GM10266 (cell line): ENCODE measurements at regions not wholly inside any gene's neighbourhood (a gene's known extent, or its start where the extent isn't known, plus 50 kb on each side); places are given as distances from the start of the nearest gene placed in this dataset.

ENCODE experiments used
- DNase-seq: peaks from one replicate; pipeline ENCODE4 v3.0.0; 2012; ENCODE audit errors: extremely low spot score
- TF ChIP-seq, protein P1 (sequence below): IDR thresholded peaks from 2 replicates; pipeline ENCODE4 v1.5.1; 2012; ENCODE audit warnings: mild to moderate bottlenecking, low read depth; ENCODE audit not compliant: control insufficient read depth, insufficient read depth; ENCODE audit errors: missing control alignments

DNA sequence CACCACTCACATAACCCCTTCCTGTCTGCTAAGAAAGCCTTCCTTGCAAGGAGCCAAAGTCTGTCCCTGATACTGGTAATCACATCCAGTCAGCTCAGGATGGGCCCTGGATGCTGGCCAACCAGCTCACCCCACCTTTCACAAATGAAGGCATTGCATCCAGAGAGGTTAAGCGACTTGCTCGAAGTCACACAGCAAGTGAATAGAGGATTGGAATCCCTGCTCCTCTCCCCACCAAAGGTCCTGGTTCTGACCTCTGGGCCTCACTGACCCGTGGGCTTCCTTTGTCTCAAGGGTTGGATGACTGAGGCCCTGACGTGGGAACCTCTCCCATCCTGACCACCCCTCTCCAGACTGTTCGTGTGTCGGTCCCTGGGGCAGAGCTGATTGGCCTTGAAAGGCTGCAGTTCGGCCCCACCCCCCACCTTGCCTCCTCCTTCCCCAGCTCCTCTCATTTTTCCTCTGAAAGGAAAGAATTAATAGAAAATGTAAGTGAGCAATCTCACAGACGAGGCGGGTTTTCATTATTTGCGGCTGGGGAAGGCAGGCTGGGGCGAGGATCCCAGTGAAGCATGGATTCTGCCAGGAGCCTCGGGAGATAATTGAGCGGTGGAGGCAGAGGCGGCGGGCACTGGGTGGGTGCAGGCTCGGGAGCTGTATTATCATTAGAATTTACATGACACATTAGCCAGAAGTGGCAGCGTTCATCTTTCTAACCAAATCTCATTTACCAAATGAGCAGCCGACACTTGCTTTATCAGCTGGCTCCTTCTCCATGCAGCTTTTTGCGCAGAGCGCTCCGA, 101.5 kb upstream of the CSF3R start:
- TF ChIP-seq, protein P1, sequence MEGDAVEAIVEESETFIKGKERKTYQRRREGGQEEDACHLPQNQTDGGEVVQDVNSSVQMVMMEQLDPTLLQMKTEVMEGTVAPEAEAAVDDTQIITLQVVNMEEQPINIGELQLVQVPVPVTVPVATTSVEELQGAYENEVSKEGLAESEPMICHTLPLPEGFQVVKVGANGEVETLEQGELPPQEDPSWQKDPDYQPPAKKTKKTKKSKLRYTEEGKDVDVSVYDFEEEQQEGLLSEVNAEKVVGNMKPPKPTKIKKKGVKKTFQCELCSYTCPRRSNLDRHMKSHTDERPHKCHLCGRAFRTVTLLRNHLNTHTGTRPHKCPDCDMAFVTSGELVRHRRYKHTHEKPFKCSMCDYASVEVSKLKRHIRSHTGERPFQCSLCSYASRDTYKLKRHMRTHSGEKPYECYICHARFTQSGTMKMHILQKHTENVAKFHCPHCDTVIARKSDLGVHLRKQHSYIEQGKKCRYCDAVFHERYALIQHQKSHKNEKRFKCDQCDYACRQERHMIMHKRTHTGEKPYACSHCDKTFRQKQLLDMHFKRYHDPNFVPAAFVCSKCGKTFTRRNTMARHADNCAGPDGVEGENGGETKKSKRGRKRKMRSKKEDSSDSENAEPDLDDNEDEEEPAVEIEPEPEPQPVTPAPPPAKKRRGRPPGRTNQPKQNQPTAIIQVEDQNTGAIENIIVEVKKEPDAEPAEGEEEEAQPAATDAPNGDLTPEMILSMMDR = no peak
- DNase-seq = no peak

DNA sequence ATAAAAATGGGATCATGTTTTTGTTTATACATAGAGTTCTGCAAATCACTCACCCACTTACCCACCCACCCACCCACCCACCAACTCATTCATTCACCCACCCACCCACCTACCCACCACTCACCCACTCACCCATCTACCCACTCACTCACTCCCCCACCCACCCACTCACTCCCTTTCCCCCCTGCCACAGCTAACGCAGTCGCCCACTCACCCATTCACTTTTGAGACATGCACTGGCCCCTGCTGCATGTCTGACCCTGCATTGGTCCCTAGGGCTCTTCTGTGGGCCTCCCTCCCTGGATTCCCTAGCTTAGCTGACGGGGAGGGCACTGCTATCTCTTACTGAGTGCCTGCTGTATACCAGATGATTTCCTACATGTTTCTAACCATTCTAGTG, 100.4 kb upstream of the CSF3R start:
- TF ChIP-seq, protein P1 = no peak

DNA sequence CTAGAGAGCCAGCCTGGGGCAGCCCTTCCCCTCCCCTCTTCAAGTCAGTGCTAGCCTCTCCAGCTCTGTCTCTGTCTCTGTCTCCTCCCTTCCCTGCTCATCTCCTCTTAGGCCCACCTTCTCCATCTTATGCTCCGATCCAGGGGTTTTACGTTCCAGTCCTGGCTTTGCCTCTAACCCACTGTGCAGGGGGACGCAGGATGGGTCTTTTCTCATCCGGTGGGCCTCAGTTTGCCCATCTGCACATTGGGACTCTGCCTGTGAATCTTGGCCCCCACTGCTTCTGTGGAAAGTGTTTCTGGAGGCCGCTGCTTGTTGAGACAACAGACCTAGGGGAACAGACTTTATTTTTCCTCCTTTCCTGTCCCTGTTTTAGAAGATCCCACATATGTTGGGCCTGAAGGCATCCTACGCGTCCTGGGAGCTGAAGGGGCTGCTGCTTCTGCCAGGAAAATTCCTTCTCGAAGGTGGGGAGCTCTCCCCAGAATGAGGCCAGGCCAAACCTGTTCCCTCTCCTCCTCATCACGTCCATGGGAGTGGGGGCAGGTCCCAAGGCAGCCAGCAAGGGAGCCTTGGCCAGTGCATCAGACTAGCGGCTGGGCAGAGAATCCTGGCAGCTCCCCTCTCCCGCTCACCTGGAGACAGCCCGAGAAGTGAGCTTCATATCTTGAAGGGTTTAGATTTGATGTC, 99.5 kb upstream of the CSF3R start:
- TF ChIP-seq, protein P1 = no peak
- no peak for DNase-seq

More for the DNA sequence above, 100.4 kb upstream of the CSF3R start:
- no peak for DNase-seq

DNA sequence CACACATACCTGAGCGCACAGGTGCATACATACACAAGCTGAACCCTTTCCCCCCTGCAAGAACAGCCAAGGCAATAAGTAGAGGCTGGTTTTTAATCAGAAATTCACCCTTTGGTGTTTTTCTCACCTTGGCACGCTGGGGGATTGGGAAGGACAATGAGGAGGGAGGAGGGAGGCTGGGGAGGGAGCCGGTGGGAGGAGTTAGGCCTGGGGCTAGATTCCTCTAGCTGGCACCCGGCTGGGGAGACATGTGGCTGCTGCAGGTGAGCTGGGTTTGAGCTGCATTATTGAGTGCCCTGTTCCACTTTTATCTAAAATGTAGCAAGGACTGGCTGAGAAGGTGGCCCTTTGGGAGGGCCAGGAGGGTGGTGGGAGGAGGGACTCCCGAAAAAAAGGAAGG, 97.8 kb upstream of the CSF3R start:
- DNase-seq = no peak
- TF ChIP-seq, protein P1 = no peak

DNA sequence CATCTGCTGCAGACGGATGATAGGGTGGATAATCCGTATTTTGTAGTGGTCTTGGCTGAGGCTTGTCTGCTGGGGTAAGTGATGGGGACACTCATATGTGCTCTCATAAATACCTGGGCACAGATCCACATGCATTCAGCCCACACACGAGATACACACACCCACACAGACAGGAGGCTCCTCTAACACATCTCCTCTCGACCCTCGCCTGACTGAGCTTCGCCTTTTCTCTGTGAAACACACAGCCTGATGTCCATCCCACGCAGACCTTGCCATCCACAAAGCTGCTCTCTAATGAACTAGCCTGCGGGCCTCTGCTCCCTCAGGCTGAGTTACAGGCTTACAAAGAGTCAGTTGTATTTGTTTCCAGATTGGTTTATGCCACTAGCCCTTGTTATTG, 96.3 kb upstream of the CSF3R start:
- DNase-seq = no peak
- TF ChIP-seq, protein P1 = no peak

DNA sequence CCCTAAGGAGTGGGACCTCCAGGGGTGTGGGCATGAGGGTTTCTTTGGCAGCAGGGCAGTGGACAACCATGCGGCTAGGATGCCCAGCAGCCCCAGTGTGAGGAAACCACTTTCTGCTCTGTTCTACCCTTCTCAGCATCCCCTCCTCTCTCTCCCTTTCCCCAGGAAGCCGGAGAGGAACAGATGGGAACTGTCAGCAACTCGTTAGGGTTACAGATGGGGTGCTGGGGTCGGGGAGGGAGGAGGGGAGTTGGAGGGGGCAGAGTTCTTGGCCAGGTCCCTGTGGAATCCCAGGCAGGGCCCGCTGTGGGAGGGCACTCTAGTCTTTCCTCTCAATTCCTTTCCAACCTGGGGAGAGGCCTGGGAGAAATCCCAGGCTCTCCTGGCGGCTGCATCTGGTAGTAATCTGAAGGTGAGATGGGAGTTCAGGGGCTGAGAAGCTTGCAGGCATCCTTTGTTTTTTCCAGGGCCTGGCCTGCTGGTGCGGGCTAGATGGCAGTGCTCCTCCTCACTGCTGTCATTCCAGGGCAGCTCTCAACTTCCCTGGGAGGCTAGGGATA, 93.9 kb upstream of the CSF3R start:
- TF ChIP-seq, protein P1 = no peak
- DNase-seq = no peak

DNA sequence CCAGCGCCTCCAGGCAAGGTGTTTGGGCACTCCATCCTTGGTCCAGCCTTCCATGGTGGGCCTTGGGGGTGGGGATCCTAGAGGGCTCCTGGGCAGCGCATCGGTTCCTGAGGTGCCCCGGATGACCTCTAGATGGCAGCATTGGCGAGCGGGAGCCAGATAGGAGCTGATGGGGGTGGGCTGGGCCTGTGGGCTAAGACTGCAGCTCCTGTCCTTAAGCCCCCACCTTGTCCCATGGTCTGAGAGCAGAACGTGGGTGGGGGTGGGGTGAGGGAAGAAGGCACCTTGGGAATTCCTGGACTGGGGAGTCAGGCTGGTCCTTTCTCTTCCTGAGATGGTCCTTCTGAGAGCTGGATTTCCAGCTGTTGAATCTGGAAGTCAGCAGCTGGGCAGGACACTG, 93.4 kb upstream of the CSF3R start:
- DNase-seq = peak; percentile 71
- TF ChIP-seq, protein P1 = peak; percentile 90
